SU-DHL-6 (cell line): ENCODE measurements at regions not wholly inside any gene's neighbourhood (a gene's known extent, or its start where the extent isn't known, plus 50 kb on each side); places are given as distances from the start of the nearest gene placed in this dataset.
"Not testable (repeated sequence)": the region's sequence is repeated elsewhere in the genome, so short reads cannot be mapped to it uniquely, and the experiment has no call there.

ENCODE experiments used
- H2AFZ ChIP-seq: fragments of 200-600 bp; sonication (generic); 2 replicates; pipeline ENCODE4 v1.6.1; 2014; ENCODE audit warnings: low read depth, mild to moderate bottlenecking, moderate library complexity, mixed read lengths, antibody characterized with exemption, low read length; ENCODE audit not compliant: severe bottlenecking
- H3F3A ChIP-seq: fragments of 200-600 bp; shearing (Covaris generic); 2 replicates; pipeline ENCODE4 v1.6.0; 2016; ENCODE audit warnings: antibody characterized with exemption, mild to moderate bottlenecking; ENCODE audit not compliant: insufficient read depth
- H3K27ac ChIP-seq: fragments of 200-600 bp; sonication (generic); 2 replicates; pipeline ENCODE4 v1.5.1; 2016; ENCODE audit warnings: low read depth, mild to moderate bottlenecking, low read length, moderate library complexity, mixed read lengths
- H3K27me3 ChIP-seq: fragments of 200-600 bp; sonication (generic), shearing (Covaris generic); 2 replicates; pipeline ENCODE4 v1.6.0; 2014; ENCODE audit warnings: mild to moderate bottlenecking, low read length
- H3K36me3 ChIP-seq: fragments of 200-600 bp; sonication (generic); 2 replicates; pipeline ENCODE4 v1.6.1; 2014; ENCODE audit warnings: mild to moderate bottlenecking, low read length, mixed read lengths
- H3K4me2 ChIP-seq: fragments of 300-600, 200-600 bp; shearing (Covaris generic), sonication (generic); 2 replicates; pipeline ENCODE4 v1.6.0; 2014; ENCODE audit warnings: low read length, low read depth, mild to moderate bottlenecking; ENCODE audit not compliant: poor library complexity, severe bottlenecking
- H3K4me3 ChIP-seq: fragments of 200-600 bp; sonication (generic); 2 replicates; pipeline ENCODE4 v1.5.1; 2014; ENCODE audit warnings: antibody characterized with exemption, low read length, mild to moderate bottlenecking, mixed read lengths; ENCODE audit not compliant: insufficient read depth, poor library complexity, severe bottlenecking
- H3K79me2 ChIP-seq: fragments of 200-600 bp; sonication (generic); 2 replicates; pipeline ENCODE4 v1.6.1; 2014; ENCODE audit warnings: mild to moderate bottlenecking, low read length, moderate library complexity; ENCODE audit not compliant: insufficient read depth
- H3K9ac ChIP-seq: fragments of 200-600 bp; sonication (generic); 2 replicates; pipeline ENCODE4 v1.7.0; 2014; ENCODE audit warnings: mild to moderate bottlenecking, low read length
- H3K9me2 ChIP-seq: fragments of 200-600 bp; sonication (generic); replicated peaks from 2 replicates; pipeline ENCODE4 v1.6.1; 2014; ENCODE audit warnings: low read length; ENCODE audit not compliant: insufficient read depth
- H3K9me3 ChIP-seq: fragments of 200-600 bp; sonication (generic); 2 replicates; pipeline ENCODE4 v1.6.1; 2014; ENCODE audit warnings: low read length, mixed read lengths; ENCODE audit not compliant: insufficient read depth
- H4K20me1 ChIP-seq: fragments of 200-600 bp; sonication (generic); 2 replicates; pipeline ENCODE4 v1.6.1; 2014; ENCODE audit warnings: low read depth, mild to moderate bottlenecking, antibody characterized with exemption, low read length, moderate library complexity, mixed read lengths
- CTCF ChIP-seq: fragments of 200-600 bp; sonication (generic); IDR thresholded peaks from one replicate; pipeline ENCODE4 v1.5.1; 2017; ENCODE audit warnings: antibody characterized with exemption, mild to moderate bottlenecking, low read length, moderate library complexity; ENCODE audit not compliant: insufficient read depth, poor library complexity, severe bottlenecking
- EZH2phosphoT487 ChIP-seq: fragments of 200-600 bp; sonication (generic), shearing (Covaris generic); conservative IDR thresholded peaks from 2 replicates; pipeline ENCODE4 v1.6.1; 2018; ENCODE audit warnings: mild to moderate bottlenecking, antibody characterized with exemption, low read length, moderate library complexity, mixed read lengths

DNA sequence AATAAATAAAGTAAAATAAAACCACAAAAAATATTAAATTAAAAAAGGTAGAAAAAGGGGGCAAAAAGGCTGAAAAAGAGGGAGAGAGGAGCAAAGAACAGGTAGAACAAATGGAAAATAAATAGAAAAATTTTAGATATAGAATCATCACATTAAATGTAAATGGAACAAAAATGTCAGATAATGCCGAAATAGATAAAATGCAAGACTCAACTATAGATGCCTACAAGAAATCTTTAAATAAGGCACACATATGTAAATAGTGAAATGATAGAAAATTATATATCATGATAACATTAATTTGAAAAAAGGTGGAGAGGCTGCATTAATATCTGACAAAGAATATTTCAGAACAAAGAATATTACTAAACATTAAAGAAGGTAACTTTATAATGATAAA lies 477.1 kb upstream of the SPRY2 start:
- Histone ChIP-seq H3K27ac (no peak overlapping the region), H2AFZ (no peak overlapping the region), H3K79me2 (no peaks in the 10 kb centered on the region), H3K27me3 (no peaks in the 10 kb centered on the region), H4K20me1 (no peaks in the 10 kb centered on the region), H3K9ac (no peak overlapping the region), H3K9me3 (no peaks in the 10 kb centered on the region), H3K36me3 (no peaks in the 10 kb centered on the region), H3K9me2 (no peaks in the 10 kb centered on the region), H3K4me2 (no peak overlapping the region), H3K4me3 (no peak overlapping the region), H3F3A (no peaks in the 10 kb centered on the region)
- TF ChIP-seq CTCF (no peak), EZH2phosphoT487 (no peak)

DNA sequence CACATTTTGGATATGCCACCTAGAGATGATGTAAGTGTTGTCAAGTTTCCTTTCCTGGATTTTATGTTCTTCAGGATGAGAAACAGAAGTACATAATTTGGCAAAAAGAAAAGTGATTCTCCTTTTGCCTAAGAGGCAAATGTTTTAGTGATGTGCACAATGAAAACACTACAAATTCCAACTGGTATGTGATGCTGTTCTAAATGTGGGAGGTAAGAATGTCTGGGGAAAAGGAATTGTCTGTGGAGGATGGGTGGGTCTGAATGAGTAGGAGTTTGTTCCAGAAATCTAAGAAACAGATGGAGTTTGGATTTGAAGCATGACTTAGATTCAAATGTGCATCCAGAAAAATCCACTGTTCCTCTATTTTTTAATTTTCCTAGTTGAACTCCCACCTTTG lies 473.6 kb upstream of the SPRY2 start:
- Histone ChIP-seq H3F3A (no peaks in the 10 kb centered on the region), H3K27me3 (no peaks in the 10 kb centered on the region), H3K27ac (no peak overlapping the region), H3K79me2 (no peaks in the 10 kb centered on the region), H3K9me3 (no peaks in the 10 kb centered on the region), H3K4me3 (no peak overlapping the region), H4K20me1 (no peaks in the 10 kb centered on the region), H2AFZ (no peak overlapping the region), H3K36me3 (no peaks in the 10 kb centered on the region), H3K9me2 (no peaks in the 10 kb centered on the region), H3K9ac (no peak overlapping the region), H3K4me2 (no peak overlapping the region)
- TF ChIP-seq EZH2phosphoT487: no peak
- TF ChIP-seq CTCF: no peak

GRCh38 chr13:80810294-80810693 lies 469.4 kb upstream of the SPRY2 start:
- not testable (repeated sequence) for H3K9me2 ChIP-seq, H3K4me2 ChIP-seq, H3K79me2 ChIP-seq, H3F3A ChIP-seq, H3K27ac ChIP-seq, H3K9me3 ChIP-seq, H4K20me1 ChIP-seq, H3K4me3 ChIP-seq, H3K27me3 ChIP-seq, H3K36me3 ChIP-seq, H3K9ac ChIP-seq, H2AFZ ChIP-seq

DNA sequence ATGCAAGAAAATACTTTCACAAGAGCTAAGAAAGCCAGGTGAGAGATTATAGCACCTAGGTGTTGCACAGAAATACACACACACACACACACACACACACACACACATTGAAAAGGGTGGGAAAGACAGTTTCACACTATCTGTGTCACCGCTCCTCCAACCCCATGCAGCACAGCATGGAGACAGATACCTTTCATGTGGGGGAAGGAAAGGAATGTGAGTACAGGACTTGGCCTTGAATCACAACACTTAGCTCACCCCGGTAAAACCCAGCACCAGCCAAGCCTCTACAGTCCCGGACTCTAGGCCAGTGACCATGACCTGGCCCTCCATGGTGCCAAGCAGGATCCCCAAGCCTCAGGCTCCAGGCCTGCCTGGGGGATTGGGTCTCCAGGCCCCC lies 462.0 kb upstream of the SPRY2 start:
- no peak for TF ChIP-seq EZH2phosphoT487
- no peak for TF ChIP-seq CTCF
- Histone ChIP-seq H3K36me3 (no peaks in the 10 kb centered on the region), H4K20me1 (no peaks in the 10 kb centered on the region), H3K27me3 (no peaks in the 10 kb centered on the region), H3K9me2 (no peaks in the 10 kb centered on the region), H3K4me2 (no peak overlapping the region), H2AFZ (no peak overlapping the region), H3K9ac (no peak overlapping the region), H3K79me2 (no peaks in the 10 kb centered on the region), H3F3A (no peaks in the 10 kb centered on the region), H3K4me3 (no peak overlapping the region), H3K27ac (no peak overlapping the region), H3K9me3 (no peaks in the 10 kb centered on the region)
